Endothelial cell (in vitro differentiated cells): ENCODE measurements at regions not wholly inside any gene's neighbourhood (a gene's known extent, or its start where the extent isn't known, plus 50 kb on each side); places are given as distances from the start of the nearest gene placed in this dataset.

Experiments
- DNase-seq: peaks from one replicate; pipeline ENCODE4 v3.0.0; 2021; ENCODE audit warnings: low spot score
- H3K27ac Mint-ChIP-seq: one replicate; pipeline ENCODE4 v1.8.0; 2021; ENCODE audit warnings: mixed read lengths, inconsistent platforms; ENCODE audit not compliant: unreplicated experiment
- H3K27me3 Mint-ChIP-seq: one replicate; pipeline ENCODE4 v1.8.0; 2021; ENCODE audit warnings: mild to moderate bottlenecking, moderate library complexity, mixed read lengths, inconsistent platforms; ENCODE audit not compliant: unreplicated experiment
- H3K36me3 Mint-ChIP-seq: one replicate; pipeline ENCODE4 v1.8.0; 2021; ENCODE audit warnings: mild to moderate bottlenecking, low read depth, mixed read lengths, inconsistent platforms; ENCODE audit not compliant: unreplicated experiment
- H3K4me1 Mint-ChIP-seq: one replicate; pipeline ENCODE4 v1.8.0; 2021; ENCODE audit warnings: mild to moderate bottlenecking, mixed read lengths, inconsistent platforms; ENCODE audit not compliant: unreplicated experiment
- H3K4me3 Mint-ChIP-seq: one replicate; pipeline ENCODE4 v1.8.0; 2021; ENCODE audit warnings: mild to moderate bottlenecking, mixed read lengths, inconsistent platforms; ENCODE audit not compliant: unreplicated experiment
- H3K9me3 Mint-ChIP-seq: one replicate; pipeline ENCODE4 v1.8.0; 2021; ENCODE audit warnings: mixed read lengths, inconsistent platforms; ENCODE audit not compliant: unreplicated experiment
- CTCF ChIP-seq: fragments of 200-600 bp; sonication (generic); IDR thresholded peaks from one replicate; pipeline ENCODE4 v1.5.0; 2021; ENCODE audit warnings: antibody characterized with exemption; ENCODE audit not compliant: unreplicated experiment

DNA sequence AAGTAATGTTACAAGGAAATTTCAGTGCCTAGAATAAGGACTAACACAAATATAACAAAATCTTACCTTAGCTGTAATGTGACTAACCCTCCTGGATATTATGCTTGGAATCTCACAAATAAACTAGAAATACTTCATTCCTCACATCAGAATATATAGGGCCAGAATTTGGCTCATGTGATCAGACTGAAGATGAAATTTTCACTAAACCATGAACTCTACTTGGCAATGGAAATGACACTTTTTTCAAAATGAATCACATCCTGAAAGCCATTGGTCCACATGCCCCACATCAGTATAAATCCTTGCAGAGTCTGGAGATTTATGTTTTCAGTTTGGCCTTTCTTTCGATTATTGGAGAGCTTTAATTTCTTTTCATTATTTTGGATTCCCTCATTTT is 227.8 kb downstream of the NRIP1 start:
- Mint-ChIP-seq H3K4me3 (no peak overlapping the region), H3K4me1 (no peaks in the 10 kb centered on the region), H3K27ac (no peak overlapping the region), H3K9me3 (no peaks in the 10 kb centered on the region), H3K36me3 (no peaks in the 10 kb centered on the region), H3K27me3 (no peaks in the 10 kb centered on the region)
- no peak for DNase-seq
- TF ChIP-seq CTCF = no peak

GRCh38 chr21:14833666-14834351 is 231.0 kb downstream of the NRIP1 start:
- H3K27ac Mint-ChIP-seq = no peak overlapping the region
- TF ChIP-seq CTCF = no peak
- no peaks in the 10 kb centered on the region for H3K9me3 Mint-ChIP-seq
- H3K36me3 Mint-ChIP-seq = no peaks in the 10 kb centered on the region
- no peak for DNase-seq
- H3K27me3 Mint-ChIP-seq = peaks cover 2% of the 10 kb centered on the region
- no peak overlapping the region for H3K4me3 Mint-ChIP-seq
- H3K4me1 Mint-ChIP-seq = no peaks in the 10 kb centered on the region

DNA sequence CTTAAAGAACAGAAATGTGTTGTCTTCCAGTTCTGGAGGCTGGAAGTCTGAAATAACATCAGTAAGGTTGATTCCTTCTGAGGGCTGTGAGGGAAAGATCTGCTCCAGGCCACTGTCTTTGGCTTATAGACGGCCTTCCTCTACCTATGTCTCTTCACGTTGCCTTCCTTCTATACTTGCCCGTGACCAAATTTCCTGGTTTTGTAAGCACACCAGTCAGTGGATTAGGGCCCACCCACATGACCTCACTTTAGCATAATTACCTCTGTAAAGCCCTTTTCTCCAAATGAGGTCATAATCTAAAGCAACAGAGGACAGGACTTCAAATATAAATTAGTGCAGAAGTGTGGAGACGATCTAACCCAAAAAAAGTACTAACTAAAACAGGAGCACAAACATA is 231.6 kb downstream of the NRIP1 start:
- no peak for TF ChIP-seq CTCF
- Mint-ChIP-seq H3K27me3 (peaks cover 2% of the 10 kb centered on the region), H3K4me1 (no peaks in the 10 kb centered on the region)

GRCh38 chr21:14830307-14830706 is 234.5 kb downstream of the NRIP1 start:
- Mint-ChIP-seq H3K36me3 (no peaks in the 10 kb centered on the region), H3K9me3 (no peaks in the 10 kb centered on the region), H3K27me3 (peaks cover 4% of the 10 kb centered on the region), H3K27ac (no peak overlapping the region), H3K4me3 (no peak overlapping the region), H3K4me1 (no peaks in the 10 kb centered on the region)
- no peak for DNase-seq
- no peak for TF ChIP-seq CTCF

More for the DNA sequence above, 231.6 kb downstream of the NRIP1 start:
- H3K9me3 Mint-ChIP-seq = no peaks in the 10 kb centered on the region
- DNase-seq = no peak
- no peak overlapping the region for H3K4me3 Mint-ChIP-seq
- H3K27ac Mint-ChIP-seq = no peak overlapping the region
- H3K36me3 Mint-ChIP-seq = no peaks in the 10 kb centered on the region

- no peak for TF ChIP-seq CTCF
- H3K36me3 Mint-ChIP-seq = no peaks in the 10 kb centered on the region
- H3K27ac Mint-ChIP-seq = no peak overlapping the region
- H3K9me3 Mint-ChIP-seq = no peaks in the 10 kb centered on the region
- no peak for DNase-seq
- no peak overlapping the region for H3K4me3 Mint-ChIP-seq
- no peaks in the 10 kb centered on the region for H3K4me1 Mint-ChIP-seq
- peaks cover 4% of the 10 kb centered on the region for H3K27me3 Mint-ChIP-seq
These were observed 235.1 kb downstream of the NRIP1 start for GRCh38 chr21:14829685-14830084.
